ENCODE measurements at regions not wholly inside any gene's neighbourhood (a gene's known extent, or its start where the extent isn't known, plus 50 kb on each side); places are given as distances from the start of the nearest gene placed in this dataset.
"Not testable (repeated sequence)": the region's sequence is repeated elsewhere in the genome, so short reads cannot be mapped to it uniquely, and the experiment has no call there.

DNA sequence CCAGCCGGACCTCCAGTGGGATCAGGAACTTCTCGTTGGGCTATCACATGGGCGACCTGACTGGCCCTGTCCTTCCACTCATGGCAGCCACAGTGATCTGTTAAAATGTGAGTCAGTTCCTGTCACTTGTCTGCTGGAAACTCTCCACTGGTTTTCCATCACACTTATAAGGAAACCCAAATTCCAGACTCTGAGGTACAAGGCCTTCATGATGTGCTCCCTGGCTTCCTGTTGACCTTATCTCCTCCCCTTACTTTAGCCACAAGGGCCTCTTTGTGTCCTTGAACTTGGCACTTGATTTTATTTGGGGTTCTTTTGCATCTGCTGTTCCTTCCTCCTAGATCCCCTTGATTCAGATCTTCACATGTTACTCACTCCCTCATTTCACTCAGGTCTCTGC lies 96.8 kb downstream of the TENT5C start:
- Histone ChIP-seq H3K9me3 (ENCODE audit: control insufficient read depth in 5 of 5, low read length in 5 of 5) (peaks cover 0 to 8% (median 0%) of the 10 kb centered on the region in 5 donors), H3K4me1 (ENCODE audit: control insufficient read depth in 5 of 5, insufficient read depth in 5 of 5, low read length in 5 of 5) (no peaks in the 10 kb centered on the region), H3K9ac (ENCODE audit: low read length in 5 of 5) (no peak overlapping the region), H3K4me3 (ENCODE audit: low read depth in 1 of 5, low read length in 5 of 5) (no peak overlapping the region), H3K27me3 (ENCODE audit: control insufficient read depth in 5 of 5, insufficient read depth in 4 of 5, low read length in 5 of 5) (peaks cover 0 to 4% (median 0%) of the 10 kb centered on the region in 5 donors), H3K36me3 (ENCODE audit: control insufficient read depth in 5 of 5, insufficient read depth in 5 of 5, low read length in 5 of 5) (no peaks in the 10 kb centered on the region), H3K27ac (ENCODE audit: low read depth, low read length) (no peak overlapping the region)

DNA sequence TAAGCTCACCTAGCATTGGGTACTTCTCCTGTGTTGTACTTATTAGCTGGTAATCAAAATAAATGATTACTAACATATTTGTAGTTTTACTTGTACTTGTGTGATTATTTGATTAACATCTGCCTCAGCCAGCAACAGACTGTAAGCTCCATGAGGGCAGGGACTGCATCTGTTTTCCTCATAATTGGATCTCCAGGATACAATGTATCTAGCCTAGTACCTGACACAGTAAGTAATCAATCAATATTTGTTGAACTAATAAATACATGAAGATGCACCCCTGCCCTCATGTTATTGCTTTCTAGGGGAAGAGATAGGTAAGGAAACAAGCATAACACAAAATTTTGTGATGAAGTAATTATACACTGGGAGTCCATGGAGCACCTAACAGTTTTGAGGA lies 101.5 kb downstream of the TENT5C start:
- Histone ChIP-seq H3K9ac (ENCODE audit: low read length in 5 of 5) (no peak overlapping the region), H3K27ac (ENCODE audit: low read depth, low read length) (no peak overlapping the region), H3K4me3 (ENCODE audit: low read depth in 1 of 5, low read length in 5 of 5) (no peak overlapping the region), H3K27me3 (ENCODE audit: control insufficient read depth in 5 of 5, insufficient read depth in 4 of 5, low read length in 5 of 5) (peaks cover 0 to 4% (median 0%) of the 10 kb centered on the region in 5 donors), H3K36me3 (ENCODE audit: control insufficient read depth in 5 of 5, insufficient read depth in 5 of 5, low read length in 5 of 5) (no peaks in the 10 kb centered on the region), H3K4me1 (ENCODE audit: control insufficient read depth in 5 of 5, insufficient read depth in 5 of 5, low read length in 5 of 5) (peaks cover 0 to 3% (median 0%) of the 10 kb centered on the region in 5 donors), H3K9me3 (ENCODE audit: control insufficient read depth in 5 of 5, low read length in 5 of 5) (peaks cover 0 to 8% (median 0%) of the 10 kb centered on the region in 5 donors)

DNA sequence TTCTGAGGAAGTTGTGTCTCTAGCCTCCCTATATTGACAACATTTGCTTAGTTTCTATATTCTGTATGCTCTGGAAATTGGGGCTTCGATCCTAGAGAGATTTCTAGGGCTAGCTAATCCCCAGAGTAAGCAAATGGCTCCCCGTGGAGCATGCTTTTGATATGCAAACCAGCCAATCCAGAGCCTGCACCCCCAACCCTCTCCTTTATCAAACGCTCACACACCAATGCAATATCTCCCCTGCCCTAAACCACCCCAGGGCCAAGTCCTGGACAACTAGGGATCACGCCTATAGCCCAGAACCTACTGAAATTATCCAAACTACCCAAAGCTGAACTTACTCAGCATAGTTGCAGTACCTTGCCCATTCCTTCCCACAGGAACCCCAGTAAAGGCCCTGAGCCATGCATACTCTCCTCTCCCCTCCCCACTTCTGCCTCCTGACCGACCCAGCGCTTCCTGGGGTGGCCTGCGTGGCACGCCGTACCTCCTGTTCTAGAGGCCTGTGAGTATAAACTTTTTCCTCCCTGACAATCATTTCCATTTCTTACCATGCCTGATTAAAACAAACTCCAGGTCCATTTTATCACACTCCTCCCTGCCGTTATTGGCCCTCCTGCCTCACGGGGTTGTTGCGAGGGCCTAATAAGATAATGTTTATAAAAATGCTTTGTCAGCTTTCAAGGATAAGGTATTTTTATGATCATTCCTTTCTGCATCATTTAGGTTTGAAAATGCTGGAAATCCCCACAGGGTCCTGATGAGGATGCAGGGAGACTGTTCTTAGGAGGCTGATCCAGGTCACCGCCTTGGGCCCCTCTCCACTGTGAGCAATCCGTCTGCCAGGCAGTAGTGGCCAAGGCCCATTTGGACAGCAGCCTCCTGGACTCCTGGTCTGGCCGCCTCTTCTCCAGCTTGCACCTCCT lies 102.7 kb downstream of the TENT5C start:
- H3K4me3 ChIP-seq (ENCODE audit: low read depth in 1 of 5, low read length in 5 of 5): no peak overlapping the region
- H3K27me3 ChIP-seq (ENCODE audit: control insufficient read depth in 5 of 5, insufficient read depth in 4 of 5, low read length in 5 of 5): peaks cover 0 to 4% (median 0%) of the 10 kb centered on the region in 5 donors
- no peak overlapping the region for H3K9ac ChIP-seq (ENCODE audit: low read length in 5 of 5)
- peaks cover 0 to 4% (median 0%) of the 10 kb centered on the region in 5 donors for H3K9me3 ChIP-seq (ENCODE audit: control insufficient read depth in 5 of 5, low read length in 5 of 5)
- no peaks in the 10 kb centered on the region for H3K36me3 ChIP-seq (ENCODE audit: control insufficient read depth in 5 of 5, insufficient read depth in 5 of 5, low read length in 5 of 5)
- H3K27ac ChIP-seq (ENCODE audit: low read depth, low read length): no peak overlapping the region
- H3K4me1 ChIP-seq (ENCODE audit: control insufficient read depth in 5 of 5, insufficient read depth in 5 of 5, low read length in 5 of 5): peaks cover 0 to 3% (median 0%) of the 10 kb centered on the region in 5 donors

DNA sequence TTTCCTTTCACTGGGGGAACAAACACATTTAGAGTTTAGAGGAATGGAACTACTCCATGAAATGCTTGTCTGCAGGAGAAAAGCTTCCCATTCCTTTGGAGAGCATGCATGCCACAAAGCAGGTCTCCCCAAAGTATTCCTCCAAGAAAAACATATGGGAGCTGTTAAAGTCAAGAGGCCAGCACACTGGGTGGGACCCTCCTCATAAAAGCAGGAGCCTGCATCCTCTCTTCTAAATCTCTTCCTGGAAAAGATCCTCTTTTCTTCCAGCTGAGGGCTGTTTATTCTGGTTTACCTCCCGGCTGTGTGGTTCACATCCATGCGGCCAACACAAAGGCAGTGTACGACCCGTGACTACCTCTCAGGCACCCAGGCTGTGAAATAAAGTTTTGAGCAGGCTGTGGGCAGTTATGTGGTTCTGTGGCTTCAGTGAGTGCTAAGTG lies 103.4 kb downstream of the TENT5C start:
- Histone ChIP-seq H3K27me3 (ENCODE audit: control insufficient read depth in 5 of 5, insufficient read depth in 4 of 5, low read length in 5 of 5) (peaks cover 0 to 4% (median 0%) of the 10 kb centered on the region in 5 donors), H3K4me3 (ENCODE audit: low read depth in 1 of 5, low read length in 5 of 5) (no peak overlapping the region), H3K27ac (ENCODE audit: low read depth, low read length) (no peak overlapping the region), H3K36me3 (ENCODE audit: control insufficient read depth in 5 of 5, insufficient read depth in 5 of 5, low read length in 5 of 5) (no peaks in the 10 kb centered on the region), H3K9ac (ENCODE audit: low read length in 5 of 5) (no peak overlapping the region), H3K4me1 (ENCODE audit: control insufficient read depth in 5 of 5, insufficient read depth in 5 of 5, low read length in 5 of 5) (peaks cover 0 to 3% (median 2%) of the 10 kb centered on the region in 5 donors), H3K9me3 (ENCODE audit: control insufficient read depth in 5 of 5, low read length in 5 of 5) (no peaks in the 10 kb centered on the region)

DNA sequence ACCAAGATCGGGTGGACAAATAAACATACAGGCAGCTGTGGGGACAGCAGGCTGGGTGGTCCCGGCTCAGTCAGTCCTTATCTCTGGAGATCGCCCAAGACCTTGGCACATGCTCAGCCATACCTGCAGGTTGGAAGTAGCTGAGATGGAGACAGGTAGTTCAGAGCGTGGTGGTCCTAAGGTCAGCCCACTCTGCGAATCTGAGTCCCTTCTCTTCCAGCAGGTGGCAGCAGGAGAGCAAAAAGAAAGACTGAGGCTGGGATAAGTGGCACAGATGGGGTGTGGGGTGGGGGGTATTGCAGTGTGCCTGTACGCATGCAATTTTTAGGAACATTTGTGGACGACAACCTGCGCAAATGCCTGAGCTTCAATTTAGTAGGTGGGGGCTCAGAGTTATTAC lies 104.9 kb downstream of the TENT5C start:
- Histone ChIP-seq H3K9me3 (ENCODE audit: control insufficient read depth in 5 of 5, low read length in 5 of 5) (no peaks in the 10 kb centered on the region), H3K9ac (ENCODE audit: low read length in 5 of 5) (no peak overlapping the region), H3K4me1 (ENCODE audit: control insufficient read depth in 5 of 5, insufficient read depth in 5 of 5, low read length in 5 of 5) (peaks cover 0 to 3% (median 2%) of the 10 kb centered on the region in 5 donors), H3K27ac (ENCODE audit: low read depth, low read length) (no peak overlapping the region), H3K4me3 (ENCODE audit: low read depth in 1 of 5, low read length in 5 of 5) (no peak overlapping the region), H3K36me3 (ENCODE audit: control insufficient read depth in 5 of 5, insufficient read depth in 5 of 5, low read length in 5 of 5) (no peaks in the 10 kb centered on the region), H3K27me3 (ENCODE audit: control insufficient read depth in 5 of 5, insufficient read depth in 4 of 5, low read length in 5 of 5) (peaks cover 0 to 4% (median 0%) of the 10 kb centered on the region in 5 donors)

DNA sequence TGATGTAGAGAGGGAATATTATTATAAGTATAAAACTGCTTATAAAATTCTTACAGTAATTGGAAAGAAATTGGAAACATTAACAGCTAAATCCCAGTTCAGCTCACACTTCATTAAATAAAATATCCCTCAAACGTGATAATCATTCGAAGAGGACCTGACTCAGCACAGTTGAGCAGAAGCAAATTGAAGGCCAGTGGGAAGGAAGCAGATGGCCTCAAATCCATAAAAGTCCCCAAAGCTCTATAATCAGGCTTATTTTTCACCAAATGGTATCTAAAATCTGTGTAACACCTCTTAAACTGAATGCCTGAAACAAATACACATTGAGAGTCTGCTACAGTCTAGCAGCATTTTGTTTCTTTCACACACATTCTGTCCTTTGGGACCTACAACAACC lies 106.8 kb downstream of the TENT5C start:
- H3K9me3 ChIP-seq (ENCODE audit: control insufficient read depth in 5 of 5, low read length in 5 of 5): no peaks in the 10 kb centered on the region
- H3K4me3 ChIP-seq (ENCODE audit: low read depth in 1 of 5, low read length in 5 of 5): no peak overlapping the region
- H3K4me1 ChIP-seq (ENCODE audit: control insufficient read depth in 5 of 5, insufficient read depth in 5 of 5, low read length in 5 of 5): peaks cover 0 to 3% (median 2%) of the 10 kb centered on the region in 5 donors
- H3K27me3 ChIP-seq (ENCODE audit: control insufficient read depth in 5 of 5, insufficient read depth in 4 of 5, low read length in 5 of 5): no peaks in the 10 kb centered on the region
- no peak overlapping the region for H3K9ac ChIP-seq (ENCODE audit: low read length in 5 of 5)
- no peak overlapping the region for H3K27ac ChIP-seq (ENCODE audit: low read depth, low read length)
- no peaks in the 10 kb centered on the region for H3K36me3 ChIP-seq (ENCODE audit: control insufficient read depth in 5 of 5, insufficient read depth in 5 of 5, low read length in 5 of 5)

DNA sequence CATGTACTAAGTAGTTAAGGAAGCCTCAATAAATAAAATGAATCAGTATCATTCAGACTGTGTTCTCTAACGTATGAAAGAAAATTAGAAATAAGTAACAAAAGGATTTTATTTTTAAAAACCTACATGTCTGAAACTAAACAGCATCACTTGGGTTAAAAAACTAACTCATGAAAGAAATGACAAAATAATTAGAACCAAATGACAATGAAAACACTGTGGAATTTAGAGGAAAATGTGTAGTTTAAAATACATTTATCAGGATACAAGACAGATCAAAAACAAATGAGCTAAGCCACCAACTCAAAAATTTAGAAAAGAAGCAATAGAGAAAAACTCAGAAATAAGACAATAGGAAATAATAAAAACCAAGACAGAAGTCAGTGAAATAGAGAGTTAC lies 108.7 kb downstream of the TENT5C start:
- no peaks in the 10 kb centered on the region for H3K27me3 ChIP-seq (ENCODE audit: control insufficient read depth in 5 of 5, insufficient read depth in 4 of 5, low read length in 5 of 5)
- peaks cover 0 to 3% (median 2%) of the 10 kb centered on the region in 5 donors for H3K4me1 ChIP-seq (ENCODE audit: control insufficient read depth in 5 of 5, insufficient read depth in 5 of 5, low read length in 5 of 5)
- no peak overlapping the region for H3K4me3 ChIP-seq (ENCODE audit: low read depth in 1 of 5, low read length in 5 of 5)
- no peaks in the 10 kb centered on the region for H3K36me3 ChIP-seq (ENCODE audit: control insufficient read depth in 5 of 5, insufficient read depth in 5 of 5, low read length in 5 of 5)
- peaks cover 0 to 4% (median 0%) of the 10 kb centered on the region in 5 donors for H3K9me3 ChIP-seq (ENCODE audit: control insufficient read depth in 5 of 5, low read length in 5 of 5)
- H3K9ac ChIP-seq (ENCODE audit: low read length in 5 of 5): no peak overlapping the region
- H3K27ac ChIP-seq (ENCODE audit: low read depth, low read length): no peak overlapping the region

DNA sequence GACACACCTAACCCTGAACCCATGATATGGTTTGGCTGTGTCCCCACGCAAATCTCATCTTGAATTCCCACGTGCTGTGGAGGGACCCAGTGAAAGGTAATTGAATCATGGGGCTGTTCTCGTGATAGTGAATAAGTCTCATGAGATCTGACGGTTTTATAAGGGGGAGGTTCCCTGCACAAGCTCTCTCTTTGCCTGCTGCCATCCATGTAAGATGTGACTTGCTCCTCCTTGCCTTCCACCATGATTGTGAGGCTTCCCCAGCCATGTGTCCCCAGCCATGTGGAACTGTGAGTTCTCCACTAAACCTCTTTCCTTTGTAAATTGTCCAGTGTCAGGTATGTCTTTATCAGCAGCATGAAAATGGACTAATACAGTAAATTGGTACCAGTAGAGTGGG lies 110.2 kb downstream of the TENT5C start:
- not testable (repeated sequence) for H3K4me1 ChIP-seq (ENCODE audit: control insufficient read depth in 5 of 5, insufficient read depth in 5 of 5, low read length in 5 of 5); H3K27me3 ChIP-seq (ENCODE audit: control insufficient read depth in 5 of 5, insufficient read depth in 4 of 5, low read length in 5 of 5); H3K9ac ChIP-seq (ENCODE audit: low read length in 5 of 5); H3K9me3 ChIP-seq (ENCODE audit: control insufficient read depth in 5 of 5, low read length in 5 of 5); H3K27ac ChIP-seq (ENCODE audit: low read depth, low read length); H3K36me3 ChIP-seq (ENCODE audit: control insufficient read depth in 5 of 5, insufficient read depth in 5 of 5, low read length in 5 of 5); H3K4me3 ChIP-seq (ENCODE audit: low read depth in 1 of 5, low read length in 5 of 5)

DNA sequence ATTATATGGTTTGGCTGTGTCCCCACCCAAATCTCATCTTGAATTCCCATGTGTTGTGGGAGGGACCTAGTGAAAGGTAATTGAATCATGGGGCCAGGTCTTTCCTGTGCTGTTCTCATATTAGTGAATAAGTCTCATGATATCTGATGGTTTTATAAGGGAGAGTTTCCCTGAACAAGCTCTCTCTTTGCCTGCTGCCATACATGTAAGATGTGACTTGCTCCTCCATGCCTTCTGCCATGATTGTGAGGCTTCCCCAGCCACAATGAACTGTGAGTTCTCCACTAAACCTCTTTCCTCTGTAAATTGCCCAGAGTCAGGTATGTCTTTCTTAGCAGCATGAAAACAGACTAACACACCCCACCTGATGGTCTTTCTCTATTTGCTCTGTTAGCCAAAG lies 112.1 kb downstream of the TENT5C start:
- H3K4me1 ChIP-seq (ENCODE audit: control insufficient read depth in 5 of 5, insufficient read depth in 5 of 5, low read length in 5 of 5); H3K27ac ChIP-seq (ENCODE audit: low read depth, low read length); H3K9ac ChIP-seq (ENCODE audit: low read length in 5 of 5); H3K27me3 ChIP-seq (ENCODE audit: control insufficient read depth in 5 of 5, insufficient read depth in 4 of 5, low read length in 5 of 5); H3K4me3 ChIP-seq (ENCODE audit: low read depth in 1 of 5, low read length in 5 of 5); H3K9me3 ChIP-seq (ENCODE audit: control insufficient read depth in 5 of 5, low read length in 5 of 5); H3K36me3 ChIP-seq (ENCODE audit: control insufficient read depth in 5 of 5, insufficient read depth in 5 of 5, low read length in 5 of 5): not testable (repeated sequence)

DNA sequence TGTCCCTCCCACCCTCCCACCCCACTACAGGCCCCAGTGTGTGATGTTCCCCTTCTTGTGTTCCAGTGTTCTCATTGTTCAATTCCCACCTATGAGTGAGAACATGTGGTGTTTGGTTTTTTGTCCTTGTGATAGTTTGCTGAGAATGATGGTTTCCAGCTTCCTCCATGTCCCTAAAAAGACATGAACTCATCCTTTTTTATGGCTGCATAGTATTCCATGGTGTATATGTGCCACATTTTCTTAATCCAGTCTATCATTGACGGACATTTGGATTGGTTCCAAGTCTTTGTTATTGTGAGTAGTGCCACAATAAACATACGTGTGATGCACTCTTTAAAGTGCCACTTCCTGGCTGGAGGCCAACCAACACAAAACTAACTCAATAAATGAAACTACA lies 112.7 kb downstream of the TENT5C start:
- H3K27ac ChIP-seq (ENCODE audit: low read depth, low read length); H3K27me3 ChIP-seq (ENCODE audit: control insufficient read depth in 5 of 5, insufficient read depth in 4 of 5, low read length in 5 of 5); H3K36me3 ChIP-seq (ENCODE audit: control insufficient read depth in 5 of 5, insufficient read depth in 5 of 5, low read length in 5 of 5); H3K9me3 ChIP-seq (ENCODE audit: control insufficient read depth in 5 of 5, low read length in 5 of 5); H3K9ac ChIP-seq (ENCODE audit: low read length in 5 of 5); H3K4me1 ChIP-seq (ENCODE audit: control insufficient read depth in 5 of 5, insufficient read depth in 5 of 5, low read length in 5 of 5); H3K4me3 ChIP-seq (ENCODE audit: low read depth in 1 of 5, low read length in 5 of 5): not testable (repeated sequence)
